Activated T-cell treated with anti-CD3 and anti-CD28 coated beads for 24 hours (primary cell): ENCODE measurements at regions not wholly inside any gene's neighbourhood (a gene's known extent, or its start where the extent isn't known, plus 50 kb on each side); places are given as distances from the start of the nearest gene placed in this dataset.

Source experiments
- DNase-seq: peaks from one replicate; pipeline ENCODE4 v3.0.0-alpha.2; 2020; ENCODE audit warnings: low read depth

- no peak for DNase-seq
These were observed 51.6 kb upstream of the NLRP1 start for GRCh38 chr17:5635949-5636348.

- DNase-seq, result no peak
These were observed 54.3 kb upstream of the NLRP1 start for GRCh38 chr17:5638596-5638995.

- no peak for DNase-seq
These were observed 56.4 kb upstream of the NLRP1 start for GRCh38 chr17:5640726-5641125.

GRCh38 chr17:5642752-5643151, 58.4 kb upstream of the NLRP1 start:
- no peak for DNase-seq

GRCh38 chr17:5644065-5644464, 59.8 kb upstream of the NLRP1 start:
- no peak for DNase-seq

- DNase-seq, result no peak
These were observed 67.0 kb upstream of the NLRP1 start for GRCh38 chr17:5651348-5651747.

GRCh38 chr17:5661491-5662125, 77.3 kb upstream of the NLRP1 start:
- DNase-seq, result no peak

GRCh38 chr17:5662409-5663085, 78.2 kb upstream of the NLRP1 start:
- DNase-seq, result no peak

- no peak for DNase-seq
These were observed 80.9 kb upstream of the NLRP1 start for GRCh38 chr17:5665164-5665563.

GRCh38 chr17:5667871-5668270, 83.6 kb upstream of the NLRP1 start:
- DNase-seq, result no peak

GRCh38 chr17:5668557-5669138, 84.3 kb upstream of the NLRP1 start:
- DNase-seq, result no peak

GRCh38 chr17:5669191-5669590, 84.9 kb upstream of the NLRP1 start:
- no peak for DNase-seq

- no peak for DNase-seq
These were observed 87.8 kb upstream of the NLRP1 start for GRCh38 chr17:5672141-5672540.

GRCh38 chr17:5672815-5673430, 88.6 kb upstream of the NLRP1 start:
- no peak for DNase-seq

- DNase-seq, result no peak
These were observed 91.5 kb upstream of the NLRP1 start for GRCh38 chr17:5675625-5676421.

- no peak for DNase-seq
These were observed 93.3 kb upstream of the NLRP1 start for GRCh38 chr17:5677620-5678019.

- no peak for DNase-seq
These were observed 93.9 kb upstream of the NLRP1 start for GRCh38 chr17:5678171-5678570.

GRCh38 chr17:5680766-5681165, 96.5 kb upstream of the NLRP1 start:
- DNase-seq, result no peak

- DNase-seq, result no peak
These were observed 98.9 kb upstream of the NLRP1 start for GRCh38 chr17:5683241-5683640.

- no peak for DNase-seq
These were observed 101.8 kb upstream of the NLRP1 start for GRCh38 chr17:5686074-5686635.

GRCh38 chr17:5687646-5688045, 103.3 kb upstream of the NLRP1 start:
- no peak for DNase-seq

- no peak for DNase-seq
These were observed 109.5 kb upstream of the NLRP1 start for GRCh38 chr17:5693821-5694220.
